NCI-H187 treated with DMSO at 0.1 percent for 48 hours (cell line): ENCODE measurements at regions not wholly inside any gene's neighbourhood (a gene's known extent, or its start where the extent isn't known, plus 50 kb on each side); places are given as distances from the start of the nearest gene placed in this dataset.

Experiments
- DNase-seq: peaks from one replicate; lab custom pipeline; 2025; lab: John Stamatoyannopoulos, UW

DNA sequence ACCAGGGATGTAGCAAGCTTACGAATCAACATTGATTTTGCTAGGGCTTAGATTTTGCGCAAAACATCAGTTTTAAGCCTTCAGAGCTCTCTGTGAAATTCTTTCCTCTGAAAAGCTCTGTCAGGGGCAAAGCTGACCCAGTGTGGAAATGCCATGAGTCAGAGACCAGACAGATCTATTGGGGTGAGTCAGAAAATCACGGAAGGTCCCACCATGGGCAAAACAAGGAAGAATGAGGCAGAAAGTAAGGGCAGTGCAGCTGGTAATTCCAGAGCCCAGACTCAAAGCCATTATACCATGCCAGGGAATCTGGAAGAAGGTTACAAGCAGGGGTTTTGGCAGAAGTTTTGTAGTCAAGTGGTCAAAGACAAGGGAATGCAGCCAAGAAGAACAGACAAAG lies 256.6 kb upstream of the CTAGE1 start:
- DNase-seq = no peak

DNA sequence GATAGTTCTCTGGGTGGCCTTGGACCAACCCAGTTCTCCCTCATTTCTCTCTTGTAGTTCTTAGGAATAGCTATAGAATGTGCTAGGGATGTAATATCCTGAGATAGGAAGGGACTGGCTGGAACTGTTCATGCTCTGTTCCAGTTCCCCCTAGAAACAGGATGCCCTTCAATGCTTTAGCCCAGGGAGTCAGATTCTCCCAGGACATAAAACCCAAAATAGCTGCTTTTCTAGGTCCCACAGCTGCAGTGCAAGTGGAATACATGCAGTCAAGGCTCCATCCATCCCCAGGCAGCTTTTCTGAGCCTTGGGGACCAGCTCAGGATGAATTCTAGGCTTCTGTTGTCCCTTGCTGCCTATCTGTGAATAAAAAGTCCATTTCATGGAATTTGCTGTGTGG lies 257.3 kb upstream of the CTAGE1 start:
- DNase-seq = no peak

DNA sequence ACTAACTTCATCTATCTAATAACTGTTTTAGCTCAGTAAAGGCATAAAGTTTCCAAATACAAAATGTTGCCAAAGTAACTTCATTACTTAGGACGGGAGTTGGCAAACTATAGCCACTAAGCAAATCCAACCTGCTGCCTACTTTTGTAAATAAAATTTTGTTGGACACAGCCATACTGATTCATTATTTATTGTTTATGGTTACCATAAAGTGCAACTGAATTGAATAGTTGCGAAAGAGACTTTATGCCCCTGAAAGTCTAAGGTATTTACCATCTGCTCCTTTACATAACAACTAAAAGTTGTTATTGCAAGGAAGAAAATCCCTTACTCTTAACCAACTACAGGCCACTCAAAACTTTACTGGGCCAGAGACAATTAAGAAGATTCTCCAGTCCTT lies 256.7 kb upstream of the RBBP8 start:
- DNase-seq = no peak

DNA sequence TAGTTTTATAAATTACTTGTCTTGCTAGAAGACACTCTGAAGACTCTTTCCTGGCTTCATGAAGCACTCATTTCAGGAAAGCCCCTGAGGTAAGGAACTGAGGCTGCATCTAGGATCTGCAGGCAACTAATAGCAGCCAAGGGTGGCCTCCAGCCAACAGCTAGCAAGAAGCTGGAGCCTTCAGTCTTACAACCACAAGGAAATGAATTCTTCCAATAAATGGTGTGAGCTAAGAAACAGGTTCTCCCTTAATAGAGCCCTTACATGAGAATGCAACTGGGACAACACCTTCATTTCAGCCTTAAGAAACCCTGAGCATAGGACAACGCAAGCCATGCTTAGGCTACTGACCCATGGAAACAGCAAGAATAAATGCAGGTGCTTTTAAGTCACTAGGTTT lies 254.6 kb upstream of the RBBP8 start:
- no peak for DNase-seq

DNA sequence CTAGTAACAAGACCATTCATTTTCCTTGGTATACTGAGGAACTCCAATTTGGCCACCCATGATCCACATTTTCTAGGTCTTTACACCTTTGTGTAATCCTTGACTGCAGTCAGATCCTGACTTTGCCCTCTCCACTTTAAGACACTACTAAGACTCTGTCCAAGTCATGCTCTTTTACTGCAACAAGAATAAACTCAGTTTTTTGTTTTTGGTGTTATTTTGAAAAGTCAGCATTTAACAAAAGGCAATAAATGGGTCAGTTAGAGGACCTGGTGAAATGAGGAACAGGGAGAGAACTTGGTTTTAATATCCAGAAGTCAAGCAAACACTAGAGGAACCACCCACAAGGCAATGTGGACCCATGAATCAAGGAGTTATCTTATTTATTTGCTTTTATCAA lies 252.2 kb upstream of the RBBP8 start:
- no peak for DNase-seq

DNA sequence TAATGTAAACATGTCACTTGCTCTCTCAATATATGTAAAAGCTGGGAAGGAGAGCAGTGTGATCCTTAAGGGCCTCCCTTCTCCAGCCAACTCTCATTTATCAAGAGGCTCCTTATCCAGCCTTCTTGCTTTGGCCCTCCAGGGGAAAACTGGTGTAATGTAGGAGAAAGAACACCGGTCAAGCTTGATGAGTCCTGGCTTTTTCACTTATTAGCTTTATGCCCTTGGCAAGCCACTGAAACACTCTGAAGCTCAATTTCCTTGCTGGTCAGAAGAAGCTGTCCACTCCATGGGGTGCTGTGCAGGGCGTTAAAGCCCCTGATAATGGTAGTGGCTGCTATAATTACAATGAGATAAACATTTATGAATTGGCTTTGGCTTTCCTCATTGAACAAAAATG lies 251.2 kb upstream of the RBBP8 start:
- DNase-seq = no peak

DNA sequence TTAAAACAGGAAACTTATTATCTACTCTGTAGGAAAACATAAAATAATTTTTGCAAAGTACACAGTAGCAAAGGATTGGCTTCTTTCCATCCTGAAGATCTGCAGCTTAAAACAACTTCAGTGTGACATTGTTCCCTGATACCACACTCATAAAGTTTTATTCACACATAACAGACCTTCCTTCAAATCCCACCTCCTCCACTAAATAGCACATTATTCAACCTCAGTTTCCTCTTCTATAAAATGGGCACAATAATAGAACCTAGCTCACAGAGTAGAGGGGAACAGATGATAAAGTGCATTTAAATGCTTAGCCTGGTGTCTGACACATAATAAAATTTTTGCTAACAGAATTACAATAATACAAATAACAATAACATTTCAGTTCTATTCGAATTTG lies 250.4 kb upstream of the RBBP8 start:
- DNase-seq = no peak

DNA sequence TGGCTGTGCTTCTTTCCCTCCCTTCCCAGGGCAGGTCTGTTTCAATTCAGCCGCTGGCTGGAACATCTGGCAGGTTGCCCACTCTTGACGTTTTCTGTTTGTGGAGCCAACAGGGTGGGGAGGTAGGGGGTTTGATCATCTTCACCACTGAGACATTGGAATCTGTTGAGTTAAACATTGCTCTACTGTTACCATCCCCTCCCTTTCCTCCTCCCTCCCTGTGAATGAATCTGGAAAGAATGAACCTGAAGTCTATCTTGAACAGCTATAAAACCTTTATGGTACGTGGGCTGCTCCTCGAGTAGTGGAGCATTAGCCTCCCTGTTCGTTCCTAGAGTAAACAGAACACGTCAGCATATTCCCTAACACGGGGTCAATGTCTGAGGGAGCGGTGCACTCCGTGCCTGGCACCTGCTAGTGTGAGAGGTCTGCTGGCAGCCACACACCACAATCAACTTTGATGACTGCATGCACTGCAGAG lies 249.9 kb upstream of the RBBP8 start:
- DNase-seq = no peak

DNA sequence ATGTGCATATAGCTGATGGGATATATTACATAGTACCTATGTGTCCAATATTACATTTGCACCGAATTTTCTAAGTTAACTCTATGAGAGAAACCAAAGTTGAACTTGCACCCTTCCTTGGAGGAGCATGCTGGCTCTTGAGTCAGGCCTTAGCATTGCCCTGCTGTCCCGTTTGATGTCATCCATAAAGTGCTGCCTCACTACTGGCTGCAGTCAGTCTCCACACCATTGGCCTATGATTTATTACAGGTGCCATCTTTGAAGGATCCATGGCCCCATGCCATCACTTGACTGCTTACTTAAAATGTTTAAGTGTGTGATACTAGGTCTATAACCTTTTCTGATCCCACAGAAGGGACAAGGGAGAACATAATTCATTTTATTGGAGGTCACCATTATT lies 249.3 kb upstream of the RBBP8 start:
- DNase-seq = no peak

DNA sequence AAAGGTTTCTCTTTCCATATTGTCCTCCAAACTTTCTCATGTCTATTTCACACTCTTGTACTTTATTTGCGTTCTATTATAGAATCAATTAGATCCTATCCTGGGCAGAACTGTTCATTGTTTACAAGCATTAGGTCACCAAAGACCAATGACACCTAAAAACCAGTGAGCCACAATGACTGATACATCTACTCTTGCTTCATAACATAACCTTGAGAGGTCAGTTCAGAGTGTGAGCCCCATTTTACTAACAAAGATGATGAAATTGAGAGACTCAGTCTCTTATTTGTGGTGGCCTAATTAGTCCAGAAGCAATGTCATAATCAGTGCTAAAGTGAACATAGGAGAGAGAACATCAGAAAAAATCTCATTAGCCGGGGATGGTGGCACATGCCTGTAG lies 248.9 kb upstream of the RBBP8 start:
- DNase-seq = no peak

DNA sequence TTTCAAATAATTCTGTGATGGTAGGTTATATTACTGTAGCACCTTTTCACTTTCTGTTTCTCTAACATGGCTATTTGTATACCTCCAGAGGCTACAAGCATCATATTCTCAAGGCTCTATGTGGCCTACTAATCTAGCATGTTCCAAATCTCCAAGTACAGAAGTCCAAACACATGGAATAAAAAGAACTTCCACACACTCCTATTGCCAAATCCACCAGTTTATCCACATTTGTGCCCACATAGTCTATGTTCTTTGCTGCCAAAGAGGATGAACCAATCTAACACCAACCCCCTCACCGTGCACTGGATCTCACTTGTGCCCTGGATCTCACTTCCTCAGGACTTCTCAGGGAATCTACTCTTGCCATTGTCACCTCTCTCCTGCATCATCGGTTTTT lies 247.3 kb upstream of the RBBP8 start:
- no peak for DNase-seq

DNA sequence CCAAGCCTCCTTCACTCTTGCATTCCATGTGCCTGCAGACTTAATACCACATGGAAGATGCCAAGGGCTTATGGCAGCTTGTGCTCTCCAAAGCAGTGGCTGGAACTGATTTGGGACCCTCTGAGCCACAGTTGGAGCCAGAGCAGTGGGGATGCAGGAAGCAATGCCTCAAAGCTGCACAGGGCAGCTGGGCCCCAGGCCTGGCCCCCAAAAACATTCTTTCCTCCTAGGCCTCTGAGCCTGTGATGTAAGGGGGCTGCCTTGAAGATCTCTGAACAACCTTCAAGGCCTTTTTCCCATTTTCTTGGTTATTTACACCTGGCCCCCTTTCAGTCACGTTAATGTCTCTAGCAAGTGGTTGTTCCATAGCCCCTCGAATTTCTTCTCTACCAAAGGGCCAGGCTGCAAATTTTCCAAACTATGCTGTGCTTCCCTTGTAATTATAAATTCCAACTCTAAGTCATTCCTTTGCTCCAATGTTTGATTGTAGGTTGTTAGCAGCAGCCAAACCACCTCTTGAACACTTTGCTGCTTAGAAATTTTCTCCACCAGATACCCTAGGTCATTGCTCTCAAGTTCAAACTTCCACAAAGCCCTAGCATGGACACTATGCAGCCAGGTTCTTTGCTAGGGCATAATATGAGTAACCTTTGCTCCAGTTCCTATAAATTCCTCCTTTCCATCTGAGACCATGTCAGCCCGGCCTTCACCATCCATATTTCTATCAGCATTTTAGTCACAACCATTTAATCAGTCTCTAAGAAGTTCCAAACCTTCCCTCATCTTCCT lies 245.0 kb upstream of the RBBP8 start:
- DNase-seq = no peak

DNA sequence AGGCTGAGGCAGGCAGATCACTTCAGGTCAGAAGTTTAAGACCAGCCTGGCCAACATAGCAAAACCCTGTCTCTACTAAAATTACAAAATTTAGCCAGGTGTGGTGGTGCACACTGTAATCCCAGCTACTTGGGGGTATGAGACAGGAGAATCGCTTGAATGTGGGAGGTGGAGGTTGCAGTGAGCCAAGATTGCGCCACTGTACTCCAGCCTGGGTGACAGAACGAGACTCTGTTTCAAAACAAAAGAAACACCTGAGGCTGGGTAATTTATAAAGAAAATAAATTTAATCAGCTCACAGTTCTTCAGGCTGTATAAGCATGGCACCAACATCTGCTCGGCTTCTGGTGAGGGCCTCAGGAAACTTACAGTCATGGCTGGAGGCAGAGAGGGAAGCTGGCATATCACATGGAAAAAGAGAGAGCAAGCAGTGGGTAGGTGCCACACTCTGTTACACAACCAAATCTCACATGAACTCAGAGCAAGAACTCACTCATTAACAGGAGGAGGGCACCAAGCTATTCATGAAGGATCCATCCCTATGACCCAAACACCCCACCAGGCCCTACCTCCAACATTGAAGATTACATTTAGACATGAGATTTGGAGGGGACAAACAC lies 244.1 kb upstream of the RBBP8 start:
- no peak for DNase-seq

DNA sequence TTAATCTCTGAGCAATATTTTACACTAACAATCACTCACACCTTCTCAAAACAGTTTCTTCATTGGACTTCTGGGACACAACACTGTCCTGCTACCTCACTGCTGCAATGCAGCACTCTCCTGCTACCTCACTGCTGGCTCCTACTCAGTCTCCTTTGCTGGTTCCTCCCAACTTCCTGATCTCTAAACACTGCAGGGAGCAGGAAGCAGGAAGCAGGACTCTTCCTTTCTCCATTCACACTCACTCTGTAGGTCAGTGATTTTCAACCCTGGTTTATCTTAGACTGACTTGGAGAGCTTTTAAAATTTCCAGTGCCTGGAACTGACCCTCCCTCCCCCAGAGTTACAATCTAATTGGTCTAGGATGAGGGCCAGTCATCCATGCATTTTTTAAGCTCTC lies 243.4 kb upstream of the RBBP8 start:
- DNase-seq = no peak

DNA sequence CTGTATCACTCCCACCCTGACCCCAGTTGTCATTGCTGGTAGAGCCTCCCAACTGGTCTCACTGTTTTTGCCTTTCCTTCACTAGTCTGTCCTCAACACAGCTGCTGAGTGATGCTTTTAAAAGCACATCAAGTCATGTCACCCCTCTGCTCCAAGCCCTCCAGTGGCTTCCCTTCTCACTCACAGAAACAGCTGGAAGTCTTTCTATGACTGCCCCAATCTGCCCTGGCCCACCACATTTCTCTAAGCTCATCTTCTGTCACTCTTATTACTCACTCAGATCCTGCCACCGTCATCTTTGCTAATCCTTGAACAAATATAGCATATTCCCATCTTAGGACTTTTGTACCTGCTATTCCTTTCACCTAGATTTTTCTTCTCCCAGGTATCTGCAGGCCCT lies 242.6 kb upstream of the RBBP8 start:
- no peak for DNase-seq

DNA sequence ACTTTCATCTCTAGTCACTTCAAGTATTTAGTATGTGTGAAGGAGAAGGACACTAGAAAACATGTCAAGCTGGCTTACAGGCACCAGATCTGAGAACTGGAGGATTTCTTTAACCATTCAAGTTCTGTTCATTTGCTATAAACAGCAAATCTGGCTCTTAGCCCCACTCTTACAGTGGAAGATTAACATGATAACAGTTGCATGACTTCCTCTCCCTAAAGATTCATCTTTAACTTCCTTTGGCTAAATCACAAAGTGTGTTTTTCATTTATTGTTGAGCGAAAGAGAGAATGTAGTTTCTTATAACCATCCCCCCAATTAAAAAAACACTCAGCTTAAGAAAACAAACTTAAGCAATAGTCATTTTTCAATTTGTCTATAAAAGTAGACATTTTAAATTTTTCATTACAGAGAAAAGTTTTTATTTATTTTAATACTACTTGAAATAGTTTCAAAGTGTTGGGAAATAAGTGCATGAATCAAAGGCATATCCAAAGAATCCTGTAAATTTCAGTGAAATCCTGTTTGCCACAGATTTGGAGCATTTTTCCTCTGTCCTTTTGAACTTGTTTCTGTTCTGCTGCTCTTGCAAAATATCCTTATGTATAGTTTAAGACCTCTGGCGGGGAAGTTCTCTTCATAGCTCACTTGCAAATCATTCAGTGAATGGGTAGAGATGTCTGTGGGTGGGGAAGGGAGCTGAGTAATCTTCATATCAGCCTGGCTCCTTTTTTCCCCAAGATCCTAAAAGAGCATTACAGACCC lies 241.0 kb upstream of the RBBP8 start:
- no peak for DNase-seq

DNA sequence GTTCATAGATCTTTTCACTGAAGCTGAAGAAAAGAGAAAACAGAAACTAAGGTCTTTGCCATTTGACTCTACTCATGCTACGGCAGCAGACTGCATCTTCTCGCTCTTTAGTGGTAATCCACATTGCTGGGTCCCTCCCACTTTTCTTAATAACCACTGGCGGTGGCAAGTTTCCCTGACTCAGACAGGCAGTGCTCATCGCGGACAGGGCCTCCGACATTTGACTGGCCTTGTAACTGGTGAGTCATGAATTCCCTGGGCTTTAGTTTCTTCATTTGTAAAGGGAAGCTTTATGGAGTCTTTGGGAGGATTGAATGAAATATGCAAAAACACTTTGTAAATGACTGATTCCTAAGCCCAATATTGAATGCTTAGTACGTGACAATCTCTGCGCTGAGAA lies 238.2 kb upstream of the RBBP8 start:
- no peak for DNase-seq

DNA sequence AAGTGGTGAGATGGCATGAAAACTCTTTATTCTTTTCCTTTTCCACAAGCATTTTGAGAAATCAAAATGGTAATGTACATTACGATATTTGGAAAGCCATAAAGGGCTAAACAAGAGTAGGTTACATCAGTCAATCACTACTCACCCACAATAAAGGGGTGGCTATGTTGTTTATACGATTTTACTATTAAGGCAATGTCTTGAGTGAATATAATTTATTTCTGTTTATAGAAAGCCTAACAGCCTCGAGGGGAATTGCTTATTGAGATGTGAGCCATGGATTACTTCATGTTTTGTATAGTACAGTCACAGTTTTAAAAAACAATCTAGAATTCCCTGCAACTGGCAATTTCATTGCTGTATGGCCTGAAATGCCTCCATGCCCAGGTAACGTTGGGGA lies 237.5 kb upstream of the RBBP8 start:
- no peak for DNase-seq

DNA sequence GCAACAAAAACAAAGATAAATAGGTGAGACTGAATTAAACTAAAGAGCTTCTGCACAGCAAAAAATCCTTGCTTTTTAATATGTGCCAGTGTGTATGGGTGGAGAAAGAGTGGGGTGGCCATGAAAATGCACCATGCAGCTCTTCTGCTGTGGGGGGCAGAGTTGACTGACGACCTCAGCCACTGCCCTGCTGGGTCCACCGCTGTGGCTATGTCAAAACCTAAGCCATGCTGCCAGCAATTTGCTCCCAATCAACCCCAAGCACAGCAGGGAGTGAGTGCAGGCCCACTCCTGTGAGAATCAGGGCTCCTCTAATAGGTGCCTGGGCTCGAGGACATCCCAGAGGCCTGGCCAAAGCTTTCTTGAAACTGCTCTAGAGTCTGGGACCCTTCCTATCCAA lies 235.6 kb upstream of the RBBP8 start:
- DNase-seq = no peak

DNA sequence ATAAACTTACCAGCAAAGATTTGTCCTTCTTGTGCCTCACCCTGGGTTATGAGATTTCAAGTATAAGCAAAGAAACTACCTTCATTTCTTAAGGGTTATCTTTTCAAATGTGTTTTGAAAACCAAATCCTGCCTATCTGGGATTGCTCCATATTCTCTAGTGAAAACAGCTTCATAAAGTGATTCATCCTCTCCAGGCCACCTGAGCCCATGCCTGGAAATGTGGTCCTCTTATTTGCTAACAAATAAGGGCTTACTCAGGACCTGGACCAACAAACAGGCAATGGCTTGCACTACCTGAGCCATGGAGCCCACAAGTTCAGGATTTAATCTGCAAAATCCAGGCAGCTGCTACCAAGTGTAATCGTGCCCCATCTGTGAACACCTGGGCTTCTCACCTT lies 234.4 kb upstream of the RBBP8 start:
- DNase-seq = no peak

DNA sequence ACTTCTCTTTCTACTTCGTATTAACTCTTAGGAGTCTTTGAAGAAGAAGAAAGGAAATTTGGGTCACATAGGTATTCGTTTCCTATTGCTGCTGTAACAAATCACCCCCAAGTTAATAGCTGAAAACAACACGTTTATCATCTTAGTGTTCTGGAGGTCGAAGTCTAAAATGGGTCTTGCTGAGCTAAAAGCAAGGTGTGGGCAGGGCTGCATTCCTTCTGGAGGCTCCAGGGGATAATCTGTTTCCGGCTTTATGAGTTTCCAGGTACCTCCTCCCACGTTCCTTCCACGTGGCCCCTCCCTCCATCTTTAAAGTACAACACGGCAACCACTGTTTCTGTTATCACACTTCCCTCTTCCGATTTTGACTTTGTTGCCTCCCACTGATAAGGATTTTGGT lies 233.5 kb upstream of the RBBP8 start:
- no peak for DNase-seq

DNA sequence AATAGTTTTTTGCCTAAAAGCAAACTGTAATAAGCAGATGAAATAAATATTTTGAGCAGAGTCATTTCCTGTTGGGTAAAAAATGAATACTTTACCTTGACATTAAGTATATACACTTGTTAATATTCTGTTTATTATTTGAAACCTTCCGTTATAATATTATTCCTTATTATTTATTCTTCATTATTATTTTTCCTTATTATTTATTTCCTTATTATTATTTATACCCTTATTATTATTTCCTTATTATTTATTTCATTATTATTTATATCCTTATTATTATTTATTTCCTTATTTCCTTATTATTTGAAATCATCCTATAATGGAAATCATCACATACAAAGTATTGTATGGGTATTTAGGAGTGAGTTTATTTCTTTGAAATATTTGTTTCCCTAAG lies 232.2 kb upstream of the RBBP8 start:
- no peak for DNase-seq

DNA sequence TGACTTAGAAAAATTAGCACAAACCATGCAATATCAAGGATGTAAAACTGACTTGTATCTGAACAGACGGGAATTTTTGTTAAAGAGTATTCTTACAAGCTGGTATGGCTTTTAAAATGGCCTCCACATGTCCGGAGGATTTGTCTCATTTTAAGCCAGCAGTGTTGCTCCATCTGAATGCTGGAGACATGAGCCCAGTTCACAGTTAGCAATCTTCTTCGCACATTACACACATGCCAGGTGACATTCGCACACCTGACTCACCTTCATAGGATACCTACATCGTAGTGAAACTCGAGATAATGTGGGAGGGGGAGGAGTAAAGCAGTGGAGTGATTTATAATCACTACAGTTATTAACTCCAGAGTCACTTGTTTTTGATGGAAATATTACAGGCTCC lies 231.8 kb upstream of the RBBP8 start:
- DNase-seq = no peak
